ENCODE measurements at regions not wholly inside any gene's neighbourhood (a gene's known extent, or its start where the extent isn't known, plus 50 kb on each side); places are given as distances from the start of the nearest gene placed in this dataset.
"Not testable (repeated sequence)": the region's sequence is repeated elsewhere in the genome, so short reads cannot be mapped to it uniquely, and the experiment has no call there.

GRCh38 chr13:65275838-65276630 is 1954.1 kb downstream of the PCDH9 start:
- Histone ChIP-seq H3K4me3 (ENCODE audit: low read length) (no peak overlapping the region), H3K27ac (ENCODE audit: low read length) (no peak overlapping the region), H3K9me3 (ENCODE audit: control insufficient read depth, low read depth, low read length) (peaks cover 3% of the 10 kb centered on the region), H3K27me3 (ENCODE audit: control insufficient read depth, insufficient read depth, low read length) (no peaks in the 10 kb centered on the region), H3K4me1 (ENCODE audit: control insufficient read depth, insufficient read depth, low read length) (no peaks in the 10 kb centered on the region), H3K36me3 (ENCODE audit: control insufficient read depth, insufficient read depth, low read length) (no peaks in the 10 kb centered on the region)
- WGBS (ENCODE audit: insufficient coverage, low lambda C conversion rate), result 94% methylated on average over 3 of the region's 5 CpGs
- no peak for DNase-seq

GRCh38 chr13:65275108-65275507 is 1955.0 kb downstream of the PCDH9 start:
- no peak for DNase-seq
- H3K27me3 ChIP-seq (ENCODE audit: control insufficient read depth, insufficient read depth, low read length), result no peaks in the 10 kb centered on the region
- peaks cover 3% of the 10 kb centered on the region for H3K9me3 ChIP-seq (ENCODE audit: control insufficient read depth, low read depth, low read length)
- no peaks in the 10 kb centered on the region for H3K36me3 ChIP-seq (ENCODE audit: control insufficient read depth, insufficient read depth, low read length)
- no peaks in the 10 kb centered on the region for H3K4me1 ChIP-seq (ENCODE audit: control insufficient read depth, insufficient read depth, low read length)
- WGBS (ENCODE audit: insufficient coverage, low lambda C conversion rate), result 100% methylated on average over 1 of the region's 3 CpGs
- H3K4me3 ChIP-seq (ENCODE audit: low read length), result no peak overlapping the region
- H3K27ac ChIP-seq (ENCODE audit: low read length), result no peak overlapping the region

GRCh38 chr13:65273811-65274420 is 1956.2 kb downstream of the PCDH9 start:
- not testable (repeated sequence) for H3K36me3 ChIP-seq (ENCODE audit: control insufficient read depth, insufficient read depth, low read length); H3K27me3 ChIP-seq (ENCODE audit: control insufficient read depth, insufficient read depth, low read length); H3K9me3 ChIP-seq (ENCODE audit: control insufficient read depth, low read depth, low read length); H3K27ac ChIP-seq (ENCODE audit: low read length); H3K4me3 ChIP-seq (ENCODE audit: low read length); DNase-seq; H3K4me1 ChIP-seq (ENCODE audit: control insufficient read depth, insufficient read depth, low read length)
- WGBS (ENCODE audit: insufficient coverage, low lambda C conversion rate), result no CpG with 5 or more reads among the region's 6 CpGs

DNA sequence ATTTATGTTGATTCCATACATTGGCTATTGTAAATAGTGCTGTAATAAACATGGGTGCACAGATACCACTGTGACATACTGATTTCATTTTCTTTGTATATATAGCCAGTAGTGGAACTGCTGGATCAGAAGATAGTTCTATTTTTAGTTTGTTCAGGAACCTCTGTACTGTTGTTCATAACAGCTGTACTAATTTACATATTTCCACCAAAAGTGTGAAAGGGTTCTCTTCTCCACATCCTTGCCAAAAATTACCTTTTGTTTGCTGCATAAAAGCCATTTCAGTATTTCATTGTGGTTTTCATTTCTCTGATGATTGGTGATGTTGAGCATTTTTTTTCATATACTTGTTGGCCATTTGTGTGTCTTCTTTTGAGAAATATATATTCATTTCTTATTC is 1962.1 kb downstream of the PCDH9 start:
- no peaks in the 10 kb centered on the region for H3K4me1 ChIP-seq (ENCODE audit: control insufficient read depth, insufficient read depth, low read length)
- no peak overlapping the region for H3K27ac ChIP-seq (ENCODE audit: low read length)
- H3K9me3 ChIP-seq (ENCODE audit: control insufficient read depth, low read depth, low read length), result no peaks in the 10 kb centered on the region
- no peak for DNase-seq
- H3K4me3 ChIP-seq (ENCODE audit: low read length), result no peak overlapping the region
- H3K36me3 ChIP-seq (ENCODE audit: control insufficient read depth, insufficient read depth, low read length), result no peaks in the 10 kb centered on the region
- no peaks in the 10 kb centered on the region for H3K27me3 ChIP-seq (ENCODE audit: control insufficient read depth, insufficient read depth, low read length)

GRCh38 chr13:65265988-65266387 is 1964.1 kb downstream of the PCDH9 start:
- H3K27ac ChIP-seq (ENCODE audit: low read length), result no peak overlapping the region
- H3K4me1 ChIP-seq (ENCODE audit: control insufficient read depth, insufficient read depth, low read length), result no peaks in the 10 kb centered on the region
- WGBS (ENCODE audit: insufficient coverage, low lambda C conversion rate), result 100% methylated on average over 1 of the region's 1 CpG
- DNase-seq, result no peak
- no peaks in the 10 kb centered on the region for H3K36me3 ChIP-seq (ENCODE audit: control insufficient read depth, insufficient read depth, low read length)
- no peaks in the 10 kb centered on the region for H3K9me3 ChIP-seq (ENCODE audit: control insufficient read depth, low read depth, low read length)
- no peak overlapping the region for H3K4me3 ChIP-seq (ENCODE audit: low read length)
- no peaks in the 10 kb centered on the region for H3K27me3 ChIP-seq (ENCODE audit: control insufficient read depth, insufficient read depth, low read length)

DNA sequence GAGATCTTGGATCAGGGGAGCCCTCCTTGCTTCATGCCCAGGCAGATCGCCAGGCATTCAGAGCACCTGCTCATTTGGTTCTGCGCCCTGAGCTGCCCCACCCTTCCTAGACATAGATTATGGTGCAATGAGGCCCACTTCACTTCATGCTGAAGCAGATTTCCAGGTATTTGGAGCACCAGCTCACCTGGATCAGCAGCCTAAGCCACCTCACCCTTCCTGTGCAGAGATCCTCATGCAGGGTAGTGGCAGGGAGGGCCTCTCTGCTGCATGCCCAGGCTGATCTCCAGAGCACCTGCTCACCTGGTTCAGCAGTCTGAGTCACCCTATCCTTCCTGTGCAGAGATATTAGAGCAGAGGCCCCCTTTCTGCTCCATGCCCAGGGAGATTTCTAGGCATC is 1966.1 kb downstream of the PCDH9 start:
- Histone ChIP-seq H3K27me3 (ENCODE audit: control insufficient read depth, insufficient read depth, low read length) (no peaks in the 10 kb centered on the region), H3K27ac (ENCODE audit: low read length) (no peak overlapping the region), H3K4me3 (ENCODE audit: low read length) (no peak overlapping the region), H3K9me3 (ENCODE audit: control insufficient read depth, low read depth, low read length) (no peaks in the 10 kb centered on the region), H3K4me1 (ENCODE audit: control insufficient read depth, insufficient read depth, low read length) (no peaks in the 10 kb centered on the region), H3K36me3 (ENCODE audit: control insufficient read depth, insufficient read depth, low read length) (no peaks in the 10 kb centered on the region)
- no CpG with 5 or more reads among the region's 2 CpGs for WGBS (ENCODE audit: insufficient coverage, low lambda C conversion rate)
- no peak for DNase-seq

DNA sequence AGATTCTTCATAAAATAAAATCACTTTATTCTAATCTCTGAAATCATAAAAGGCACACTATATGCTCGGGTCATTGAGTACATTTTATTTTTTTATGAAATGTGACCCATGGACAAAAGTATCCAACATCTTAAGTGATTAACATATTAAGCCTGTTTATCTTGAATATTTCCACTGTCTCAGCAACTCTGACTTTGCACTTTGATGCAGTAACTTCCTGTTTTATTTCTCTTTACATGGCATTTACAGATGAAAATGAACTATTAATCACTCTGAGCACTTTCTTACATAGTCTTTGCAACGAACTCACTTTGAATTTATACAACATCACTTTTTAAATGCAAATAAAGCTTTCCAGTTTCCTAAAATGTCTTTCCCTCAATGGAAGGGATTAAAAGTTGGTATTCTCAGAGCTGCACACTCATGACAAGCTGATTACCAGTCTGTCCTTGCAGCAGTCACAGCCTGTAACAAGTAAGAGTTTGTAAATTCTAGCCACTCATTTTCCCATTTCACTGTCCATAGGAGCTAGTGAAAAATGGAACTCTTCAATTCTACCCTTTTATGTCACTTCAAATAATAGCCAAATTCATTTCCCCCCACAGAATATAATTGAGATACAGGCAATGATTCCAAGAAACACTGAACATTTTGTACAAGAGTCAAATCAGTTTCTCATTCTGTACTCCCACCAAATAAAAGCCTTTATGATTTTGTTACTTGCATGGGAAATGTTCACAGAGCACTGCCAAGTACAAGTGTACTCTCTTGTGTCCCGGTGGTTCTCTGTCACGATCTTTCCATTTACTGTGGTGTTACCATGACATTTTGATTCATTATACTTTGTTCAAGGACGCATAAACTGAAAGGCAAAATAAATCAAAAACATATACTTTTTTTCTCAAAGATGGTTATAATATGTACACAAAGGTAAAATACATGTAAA is 1968.9 kb downstream of the PCDH9 start:
- DNase-seq, result no peak
- no peak overlapping the region for H3K4me3 ChIP-seq (ENCODE audit: low read length)
- H3K36me3 ChIP-seq (ENCODE audit: control insufficient read depth, insufficient read depth, low read length), result no peaks in the 10 kb centered on the region
- H3K27me3 ChIP-seq (ENCODE audit: control insufficient read depth, insufficient read depth, low read length), result no peaks in the 10 kb centered on the region
- no peaks in the 10 kb centered on the region for H3K4me1 ChIP-seq (ENCODE audit: control insufficient read depth, insufficient read depth, low read length)
- no peaks in the 10 kb centered on the region for H3K9me3 ChIP-seq (ENCODE audit: control insufficient read depth, low read depth, low read length)
- 78% methylated on average over 3 of the region's 5 CpGs for WGBS (ENCODE audit: insufficient coverage, low lambda C conversion rate)
- H3K27ac ChIP-seq (ENCODE audit: low read length), result no peak overlapping the region

DNA sequence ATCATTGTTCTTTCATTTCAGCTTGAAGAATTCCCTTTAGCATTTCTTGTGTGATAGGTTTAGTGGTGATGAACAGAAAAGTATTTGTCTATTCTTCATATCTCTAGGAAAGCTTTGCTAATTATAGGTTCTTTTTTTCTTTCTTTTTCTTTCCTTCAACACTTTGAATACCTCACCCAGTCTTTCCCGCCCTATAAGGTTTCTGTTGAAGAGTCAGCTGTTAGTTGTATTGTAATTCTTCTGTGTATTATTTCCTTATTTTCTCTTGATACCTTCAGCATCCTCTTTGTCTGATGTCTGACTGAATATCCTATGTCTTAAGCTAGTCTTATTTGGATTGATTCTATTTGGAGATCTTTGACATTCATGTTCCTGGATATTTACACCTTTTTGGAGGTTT is 1989.4 kb downstream of the PCDH9 start:
- Histone ChIP-seq H3K27ac (ENCODE audit: low read length) (no peak overlapping the region), H3K36me3 (ENCODE audit: control insufficient read depth, insufficient read depth, low read length) (no peaks in the 10 kb centered on the region), H3K4me3 (ENCODE audit: low read length) (no peak overlapping the region), H3K4me1 (ENCODE audit: control insufficient read depth, insufficient read depth, low read length) (no peaks in the 10 kb centered on the region), H3K9me3 (ENCODE audit: control insufficient read depth, low read depth, low read length) (no peaks in the 10 kb centered on the region), H3K27me3 (ENCODE audit: control insufficient read depth, insufficient read depth, low read length) (no peaks in the 10 kb centered on the region)
- no peak for DNase-seq
- 86% methylated on average over 1 of the region's 1 CpG for WGBS (ENCODE audit: insufficient coverage, low lambda C conversion rate)

DNA sequence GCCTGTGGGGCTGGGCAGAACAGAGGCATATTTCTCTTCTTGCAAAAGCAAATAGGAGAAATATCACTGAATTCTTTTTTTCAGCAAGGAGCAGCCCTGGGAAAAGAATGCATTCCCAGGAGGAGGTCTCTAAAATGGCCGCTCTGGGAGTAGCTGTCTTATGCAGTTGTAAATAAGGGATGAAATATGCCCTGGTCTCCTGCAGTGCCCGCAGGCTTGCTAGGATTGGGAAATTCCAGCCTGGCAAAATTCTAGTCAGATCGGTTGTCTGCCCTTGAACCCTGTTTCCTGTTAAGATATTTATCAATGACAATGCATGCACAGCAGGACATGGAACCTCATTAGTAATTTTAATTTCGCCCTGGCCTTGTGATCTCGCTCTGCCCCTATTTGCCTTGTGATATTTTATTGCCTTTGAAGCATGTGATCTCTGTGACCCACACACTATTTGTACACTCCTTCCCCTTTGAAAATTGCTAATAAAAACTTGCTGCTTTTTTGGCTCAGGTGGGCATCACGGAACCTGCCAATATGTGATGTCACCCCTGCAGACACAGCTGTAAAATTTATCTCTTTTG is 1993.2 kb downstream of the PCDH9 start:
- H3K27me3 ChIP-seq (ENCODE audit: control insufficient read depth, insufficient read depth, low read length), result no peaks in the 10 kb centered on the region
- no CpG with 5 or more reads among the region's 6 CpGs for WGBS (ENCODE audit: insufficient coverage, low lambda C conversion rate)
- no peaks in the 10 kb centered on the region for H3K36me3 ChIP-seq (ENCODE audit: control insufficient read depth, insufficient read depth, low read length)
- H3K27ac ChIP-seq (ENCODE audit: low read length), result no peak overlapping the region
- H3K4me3 ChIP-seq (ENCODE audit: low read length), result no peak overlapping the region
- no peaks in the 10 kb centered on the region for H3K4me1 ChIP-seq (ENCODE audit: control insufficient read depth, insufficient read depth, low read length)
- H3K9me3 ChIP-seq (ENCODE audit: control insufficient read depth, low read depth, low read length), result peaks cover 3% of the 10 kb centered on the region
- no peak for DNase-seq

GRCh38 chr13:65217471-65217995 is 2012.6 kb downstream of the PCDH9 start:
- no peaks in the 10 kb centered on the region for H3K27me3 ChIP-seq (ENCODE audit: control insufficient read depth, insufficient read depth, low read length)
- no peaks in the 10 kb centered on the region for H3K9me3 ChIP-seq (ENCODE audit: control insufficient read depth, low read depth, low read length)
- no peaks in the 10 kb centered on the region for H3K4me1 ChIP-seq (ENCODE audit: control insufficient read depth, insufficient read depth, low read length)
- no peak overlapping the region for H3K4me3 ChIP-seq (ENCODE audit: low read length)
- no peaks in the 10 kb centered on the region for H3K36me3 ChIP-seq (ENCODE audit: control insufficient read depth, insufficient read depth, low read length)
- no CpG with 5 or more reads among the region's 7 CpGs for WGBS (ENCODE audit: insufficient coverage, low lambda C conversion rate)
- no peak overlapping the region for H3K27ac ChIP-seq (ENCODE audit: low read length)
- DNase-seq, result no peak
